ENCODE measurements at regions not wholly inside any gene's neighbourhood (a gene's known extent, or its start where the extent isn't known, plus 50 kb on each side); places are given as distances from the start of the nearest gene placed in this dataset.
A peak's percentile ranks its signal among the peaks of the same experiment; 100 is the strongest.

DNA sequence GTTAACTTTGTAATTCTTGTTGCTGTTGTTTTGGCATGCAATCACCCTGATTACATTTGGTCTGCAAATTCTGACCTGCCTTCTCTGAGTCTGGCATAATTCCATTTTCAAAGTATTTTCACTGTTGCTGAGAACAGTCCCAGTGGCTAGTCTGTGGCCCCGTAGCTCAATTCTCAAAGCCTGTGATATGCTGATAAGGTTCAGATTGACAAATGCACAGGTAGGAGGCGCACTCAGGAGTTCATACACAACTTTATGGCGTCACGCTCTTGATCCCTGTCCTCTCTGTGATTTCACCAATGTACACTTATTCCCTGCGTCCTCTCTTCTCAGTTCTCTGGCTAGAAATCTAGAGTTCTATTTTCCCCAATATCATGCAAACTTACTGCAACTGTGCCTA lies 376.6 kb upstream of the SLCO3A1 start:
- DNase-seq: no peak

- DNase-seq: no peak
Observed at GRCh38 chr15:91478717-91479191, 374.8 kb upstream of the SLCO3A1 start.

- no peak for DNase-seq
Observed at GRCh38 chr15:91480426-91480825, 373.1 kb upstream of the SLCO3A1 start.

GRCh38 chr15:91482799-91483198 lies 370.7 kb upstream of the SLCO3A1 start:
- DNase-seq: no peak

- no peak for DNase-seq
Observed at GRCh38 chr15:91484141-91484540, 369.4 kb upstream of the SLCO3A1 start.

DNA sequence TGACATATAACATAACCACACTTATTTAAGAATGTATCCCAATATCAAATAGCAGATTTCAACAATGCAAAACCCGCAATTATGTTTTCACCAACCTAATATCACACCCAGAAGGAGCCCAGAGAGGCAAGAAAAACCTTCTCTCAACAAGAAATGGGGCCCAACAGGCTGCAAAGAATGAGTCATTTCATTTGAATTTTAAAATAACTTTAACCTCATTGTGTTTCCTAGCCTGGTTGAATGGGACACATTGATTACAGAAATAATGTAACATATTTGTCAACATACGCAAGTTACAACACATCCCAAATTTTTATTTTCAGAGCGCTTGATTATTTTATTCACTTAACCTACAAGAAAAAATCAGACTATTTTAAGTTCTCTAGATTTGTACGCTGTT lies 365.1 kb upstream of the SLCO3A1 start:
- DNase-seq: no peak

- DNase-seq: no peak
Observed at GRCh38 chr15:91490211-91490610, 363.3 kb upstream of the SLCO3A1 start.

GRCh38 chr15:91491101-91491950 lies 362.2 kb upstream of the SLCO3A1 start:
- DNase-seq: no peak

DNA sequence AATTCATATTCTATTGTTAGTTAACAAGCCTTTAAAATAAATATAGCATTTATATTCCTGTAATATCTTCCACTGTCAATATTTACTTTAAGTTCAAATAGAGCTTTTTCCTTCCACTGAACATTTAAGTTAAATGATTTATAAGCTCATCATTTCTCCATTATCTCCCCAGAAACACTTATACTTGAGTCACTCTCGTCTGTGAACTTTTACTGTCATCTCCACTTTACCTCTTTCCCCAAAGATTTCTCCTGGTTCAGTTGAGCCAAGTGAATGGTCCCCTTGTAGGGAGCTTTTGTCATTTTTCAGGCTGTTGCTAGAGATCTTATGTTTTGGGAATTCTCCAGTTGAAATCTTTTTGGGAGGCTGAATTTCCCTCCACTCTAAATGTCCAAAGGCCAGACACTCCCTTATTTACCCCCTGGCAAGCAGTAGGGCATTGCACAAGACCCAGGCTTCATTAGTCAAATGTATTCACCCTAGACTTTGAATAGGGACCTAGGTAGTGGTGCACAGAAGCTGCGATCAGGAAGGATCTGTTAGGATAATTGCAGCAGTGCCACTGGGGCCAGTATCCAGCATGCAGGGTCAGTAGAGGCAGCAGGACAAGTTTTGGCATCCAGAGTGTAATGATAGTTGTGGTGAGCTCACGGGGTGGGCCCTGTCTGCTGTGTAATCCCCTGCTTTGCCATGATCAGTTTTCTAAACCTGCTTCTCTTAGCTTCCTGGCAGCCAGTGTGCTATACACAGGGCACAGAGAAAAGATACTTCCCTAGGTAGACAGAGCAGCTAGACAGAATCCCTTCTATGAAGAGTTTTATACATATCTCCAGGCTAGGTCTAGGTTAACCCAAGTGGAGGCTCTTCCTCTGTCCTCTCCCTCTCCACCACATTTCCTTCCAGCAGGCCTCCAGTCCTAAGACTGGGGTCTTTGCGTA lies 356.5 kb upstream of the SLCO3A1 start:
- DNase-seq: no peak

DNA sequence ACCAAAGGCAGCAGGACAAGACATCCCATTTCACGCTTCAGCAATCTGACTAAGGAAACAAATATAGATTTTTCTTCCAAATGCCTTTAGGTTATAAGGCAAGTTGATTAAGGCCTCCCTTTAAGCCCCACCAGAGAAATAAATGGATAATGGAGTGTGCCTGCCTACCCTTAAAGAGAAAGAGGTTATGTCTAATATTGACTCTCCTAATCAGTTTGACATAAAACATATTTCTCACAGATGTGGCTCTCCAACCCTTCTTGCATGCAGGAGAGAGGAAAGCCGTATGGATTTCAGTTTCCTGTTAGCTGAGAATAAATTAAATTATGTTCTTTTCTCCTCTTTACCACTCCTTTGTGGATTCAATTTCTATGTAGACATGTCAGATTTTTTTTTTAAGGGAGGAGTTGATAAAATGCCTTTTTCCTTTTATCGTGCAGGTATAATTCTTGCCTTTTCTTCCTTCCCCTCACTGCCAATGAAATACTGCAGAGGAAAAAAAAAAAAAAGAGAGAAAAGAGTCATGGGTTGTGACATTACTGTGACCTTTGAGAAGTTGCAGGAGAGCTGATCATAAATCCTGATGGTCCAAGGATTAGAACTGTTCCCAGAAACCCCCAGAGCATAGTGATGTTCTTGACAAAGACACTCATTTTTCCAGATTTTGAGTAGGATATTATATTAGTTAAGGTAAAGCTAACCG lies 355.3 kb upstream of the SLCO3A1 start:
- no peak for DNase-seq

GRCh38 chr15:91498749-91499062 lies 354.8 kb upstream of the SLCO3A1 start:
- DNase-seq: no peak

- DNase-seq: no peak
Observed at GRCh38 chr15:91499774-91500383, 353.6 kb upstream of the SLCO3A1 start.

- DNase-seq: no peak
Observed at GRCh38 chr15:91508633-91509032, 344.9 kb upstream of the SLCO3A1 start.

- no peak for DNase-seq
Observed at GRCh38 chr15:91514147-91514546, 339.4 kb upstream of the SLCO3A1 start.

- DNase-seq: no peak
Observed at GRCh38 chr15:91515188-91515754, 338.2 kb upstream of the SLCO3A1 start.

DNA sequence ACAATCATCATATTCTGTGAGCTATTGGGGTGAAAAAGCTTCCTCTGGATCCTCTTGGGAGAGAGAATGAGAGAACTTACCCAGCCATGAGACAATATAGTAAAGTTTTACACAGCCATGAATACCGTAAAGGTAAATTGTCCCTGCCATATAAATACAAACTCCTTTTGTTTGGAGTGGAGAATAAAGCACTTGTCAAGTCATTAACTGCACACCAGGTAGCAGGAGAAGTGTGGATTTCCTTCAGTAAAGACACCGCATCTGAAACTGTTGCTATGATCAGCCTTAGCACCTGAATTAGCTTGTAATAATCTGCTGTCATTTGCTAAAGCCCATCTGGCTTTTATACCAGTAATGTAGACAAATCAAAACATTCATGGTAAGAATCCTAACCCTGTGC lies 336.6 kb upstream of the SLCO3A1 start:
- peak; percentile 7 for DNase-seq

- no peak for DNase-seq
Observed at GRCh38 chr15:91517491-91518200, 335.9 kb upstream of the SLCO3A1 start.

DNA sequence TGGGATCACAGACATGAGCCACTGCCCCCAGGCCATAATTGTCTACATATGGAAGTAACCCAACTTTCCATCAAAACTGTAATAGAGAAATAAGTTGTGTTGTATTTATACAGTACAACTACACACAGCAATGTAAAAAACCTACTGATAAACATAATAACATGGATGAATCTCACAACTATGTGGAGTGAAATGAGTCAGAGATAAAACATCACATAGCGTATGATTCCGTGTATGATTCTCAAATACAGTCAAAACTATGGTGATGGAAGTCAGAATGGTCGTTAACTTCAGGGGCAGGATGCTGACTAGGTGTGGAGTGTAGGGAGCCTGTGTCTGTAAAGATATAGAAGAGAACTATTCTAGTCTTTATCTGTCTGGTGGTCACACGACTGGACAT lies 332.7 kb upstream of the SLCO3A1 start:
- DNase-seq: no peak

GRCh38 chr15:91521548-91521947 lies 332.0 kb upstream of the SLCO3A1 start:
- no peak for DNase-seq

DNA sequence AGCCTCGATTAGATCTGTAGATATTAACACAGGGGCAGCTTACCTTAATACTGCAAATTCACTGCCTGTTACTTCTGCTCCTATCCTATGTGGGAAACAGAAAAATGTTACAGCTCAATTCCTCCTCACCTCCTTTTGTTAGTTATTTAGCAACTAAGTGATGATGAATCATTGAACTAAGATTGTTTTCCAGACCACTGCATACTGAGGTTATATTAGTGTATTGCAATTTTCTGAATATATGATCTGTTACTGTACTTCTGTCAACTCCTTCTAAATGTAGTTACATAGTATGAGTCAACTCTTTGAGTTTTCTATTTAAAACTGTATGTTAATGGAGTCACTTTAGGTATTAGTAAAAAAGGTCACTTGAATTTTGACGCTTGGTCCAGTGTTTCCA lies 331.5 kb upstream of the SLCO3A1 start:
- DNase-seq: no peak

DNA sequence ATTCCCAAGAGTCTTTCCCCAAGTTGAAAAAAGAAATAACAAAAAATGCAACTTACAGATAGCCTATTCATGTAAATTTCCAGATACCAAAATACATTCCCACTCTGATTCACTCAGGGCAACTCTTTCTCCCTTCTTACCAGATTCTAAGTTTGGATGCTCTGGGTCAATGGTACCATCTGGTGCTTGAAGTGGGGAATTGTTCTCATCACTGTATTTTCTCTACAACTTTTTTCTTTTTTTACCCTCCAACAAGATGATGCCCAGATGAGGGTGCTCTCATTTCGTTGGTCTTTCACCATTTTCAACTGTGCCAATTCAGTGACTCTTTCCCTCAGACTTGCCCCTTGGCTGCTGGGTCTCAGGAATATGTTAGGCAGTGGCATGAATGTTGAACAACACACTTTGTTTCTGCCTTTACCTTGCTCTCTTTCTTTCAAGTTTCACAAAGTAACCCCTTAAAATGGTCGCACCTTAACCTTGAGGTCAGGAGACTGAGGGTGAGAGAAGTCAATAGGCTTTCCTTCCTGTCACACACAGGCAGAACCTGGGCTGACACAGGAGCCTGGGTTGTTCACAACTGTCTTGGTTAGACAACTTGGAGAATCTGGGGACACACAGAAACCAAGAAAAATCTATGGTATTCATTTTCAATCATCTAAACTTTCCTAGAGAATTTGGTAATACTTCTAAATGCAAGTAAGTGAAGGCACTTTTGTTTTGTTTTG lies 330.7 kb upstream of the SLCO3A1 start:
- no peak for DNase-seq

All from DMS79 treated with DMSO at 0.1 percent for 48 hours (cell line).